Erythroblast (primary cell): ENCODE measurements at regions not wholly inside any gene's neighbourhood (a gene's known extent, or its start where the extent isn't known, plus 50 kb on each side); places are given as distances from the start of the nearest gene placed in this dataset.

Experiments
- GATA1 ChIP-seq: IDR thresholded peaks from 2 replicates; pipeline ENCODE4 v1.6.1; 2011; ENCODE audit warnings: low read depth, mild to moderate bottlenecking, control low read depth, low read length, moderate library complexity
- POLR2A ChIP-seq: IDR thresholded peaks from 2 replicates; pipeline ENCODE4 v1.6.1; 2011; ENCODE audit warnings: mild to moderate bottlenecking, low read length

GRCh38 chr9:78865737-78866136 is 568.8 kb downstream of the PSAT1 start:
- no peak for TF ChIP-seq POLR2A
- TF ChIP-seq GATA1 = no peak
